GM06990 (cell line): ENCODE measurements at regions not wholly inside any gene's neighbourhood (a gene's known extent, or its start where the extent isn't known, plus 50 kb on each side); places are given as distances from the start of the nearest gene placed in this dataset.

Experiments
- DNase-seq: peaks from one replicate; pipeline ENCODE4 v3.0.0-alpha.2; 2011; ENCODE audit not compliant: insufficient read length; ENCODE audit errors: extremely low read depth
- H3K27me3 ChIP-seq: replicated peaks from 2 replicates; pipeline ENCODE4 v1.6.0; 2011; ENCODE audit warnings: low read length; ENCODE audit not compliant: control insufficient read depth, insufficient read depth
- H3K36me3 ChIP-seq: 2 replicates; pipeline ENCODE4 v1.5.1; 2011; ENCODE audit warnings: low read length; ENCODE audit not compliant: control insufficient read depth, insufficient read depth
- H3K4me3 ChIP-seq: replicated peaks from 2 replicates; pipeline ENCODE4 v1.5.1; 2011; ENCODE audit warnings: low read depth, mild to moderate bottlenecking, control low read depth, low read length
- TF ChIP-seq, protein P1 (sequence below): IDR thresholded peaks from 2 replicates; pipeline ENCODE4 v1.5.1; 2011; ENCODE audit warnings: low read length, control low read depth, mild to moderate bottlenecking, inconsistent platforms; ENCODE audit not compliant: insufficient read depth, poor library complexity, severe bottlenecking

- DNase-seq: no peak
- H3K36me3 ChIP-seq: no peaks in the 10 kb centered on the region
- H3K4me3 ChIP-seq: no peak overlapping the region
- TF ChIP-seq, protein P1, sequence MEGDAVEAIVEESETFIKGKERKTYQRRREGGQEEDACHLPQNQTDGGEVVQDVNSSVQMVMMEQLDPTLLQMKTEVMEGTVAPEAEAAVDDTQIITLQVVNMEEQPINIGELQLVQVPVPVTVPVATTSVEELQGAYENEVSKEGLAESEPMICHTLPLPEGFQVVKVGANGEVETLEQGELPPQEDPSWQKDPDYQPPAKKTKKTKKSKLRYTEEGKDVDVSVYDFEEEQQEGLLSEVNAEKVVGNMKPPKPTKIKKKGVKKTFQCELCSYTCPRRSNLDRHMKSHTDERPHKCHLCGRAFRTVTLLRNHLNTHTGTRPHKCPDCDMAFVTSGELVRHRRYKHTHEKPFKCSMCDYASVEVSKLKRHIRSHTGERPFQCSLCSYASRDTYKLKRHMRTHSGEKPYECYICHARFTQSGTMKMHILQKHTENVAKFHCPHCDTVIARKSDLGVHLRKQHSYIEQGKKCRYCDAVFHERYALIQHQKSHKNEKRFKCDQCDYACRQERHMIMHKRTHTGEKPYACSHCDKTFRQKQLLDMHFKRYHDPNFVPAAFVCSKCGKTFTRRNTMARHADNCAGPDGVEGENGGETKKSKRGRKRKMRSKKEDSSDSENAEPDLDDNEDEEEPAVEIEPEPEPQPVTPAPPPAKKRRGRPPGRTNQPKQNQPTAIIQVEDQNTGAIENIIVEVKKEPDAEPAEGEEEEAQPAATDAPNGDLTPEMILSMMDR: no peak
- no peaks in the 10 kb centered on the region for H3K27me3 ChIP-seq
Measured at GRCh38 chr2:129164220-129164949, 815.1 kb upstream of the RAB6C start.

DNA sequence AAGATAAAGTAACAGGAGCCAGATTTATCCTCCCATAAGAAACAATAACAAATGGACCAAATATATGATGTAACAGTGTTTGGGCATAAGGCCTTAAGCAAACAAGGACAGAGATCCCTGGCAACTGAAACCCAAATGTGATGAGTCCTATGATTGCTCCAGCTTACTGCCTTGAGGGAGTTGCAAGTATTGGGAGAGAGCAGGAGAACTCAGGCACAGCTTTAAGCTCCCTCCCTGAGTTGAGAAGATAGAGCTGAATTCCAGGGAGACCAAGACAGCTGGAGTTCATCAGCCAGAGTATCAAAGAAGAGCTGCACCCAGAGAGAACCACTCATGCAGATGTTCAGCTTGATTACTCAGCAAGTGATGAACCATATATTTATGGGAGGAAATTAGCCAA is 814.5 kb upstream of the RAB6C start:
- Histone ChIP-seq H3K27me3 (no peaks in the 10 kb centered on the region), H3K4me3 (no peak overlapping the region), H3K36me3 (no peaks in the 10 kb centered on the region)
- TF ChIP-seq, protein P1: no peak
- no peak for DNase-seq

DNA sequence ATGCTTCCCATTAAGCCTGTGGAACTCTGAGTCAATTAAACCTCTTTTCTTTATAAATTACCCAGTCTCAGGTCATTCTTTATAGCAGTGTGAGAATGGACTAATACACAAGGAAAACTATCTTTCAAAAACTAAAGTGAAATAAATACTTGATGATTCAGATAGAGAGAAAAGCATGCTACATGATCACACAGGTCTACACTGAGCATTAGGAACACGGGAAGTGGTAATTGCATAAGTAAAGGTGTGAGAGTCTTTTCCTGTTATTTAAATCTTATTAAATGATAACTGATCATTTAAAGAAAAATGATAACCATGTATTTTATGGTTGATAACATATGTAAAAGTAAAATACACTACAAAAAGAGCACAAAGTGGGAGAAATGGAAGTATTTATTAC is 812.0 kb upstream of the RAB6C start:
- no peak overlapping the region for H3K4me3 ChIP-seq
- H3K36me3 ChIP-seq: no peaks in the 10 kb centered on the region
- TF ChIP-seq, protein P1: no peak
- H3K27me3 ChIP-seq: no peaks in the 10 kb centered on the region
- DNase-seq: no peak

DNA sequence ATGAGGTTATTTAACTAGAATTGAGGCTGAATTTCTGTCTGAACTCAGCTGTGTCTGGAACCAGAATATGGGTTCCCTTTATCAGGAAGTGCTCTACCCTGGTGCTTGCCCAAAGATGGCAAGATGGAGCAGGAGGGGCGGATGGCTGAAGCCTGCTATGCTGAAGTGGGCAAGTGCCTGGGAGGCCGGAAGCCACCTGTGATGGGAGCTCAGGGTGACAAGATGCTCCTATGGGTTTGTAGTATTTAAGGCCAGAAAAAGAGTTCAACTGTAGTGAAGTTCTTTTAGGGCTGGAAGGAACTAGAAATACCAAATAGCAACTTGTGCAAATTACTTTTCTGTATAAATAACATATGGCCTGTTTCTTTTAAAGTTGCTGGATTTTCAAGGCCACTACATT is 808.9 kb upstream of the RAB6C start:
- DNase-seq: no peak
- Histone ChIP-seq H3K27me3 (no peaks in the 10 kb centered on the region), H3K4me3 (no peak overlapping the region), H3K36me3 (no peaks in the 10 kb centered on the region)
- TF ChIP-seq, protein P1: no peak

DNA sequence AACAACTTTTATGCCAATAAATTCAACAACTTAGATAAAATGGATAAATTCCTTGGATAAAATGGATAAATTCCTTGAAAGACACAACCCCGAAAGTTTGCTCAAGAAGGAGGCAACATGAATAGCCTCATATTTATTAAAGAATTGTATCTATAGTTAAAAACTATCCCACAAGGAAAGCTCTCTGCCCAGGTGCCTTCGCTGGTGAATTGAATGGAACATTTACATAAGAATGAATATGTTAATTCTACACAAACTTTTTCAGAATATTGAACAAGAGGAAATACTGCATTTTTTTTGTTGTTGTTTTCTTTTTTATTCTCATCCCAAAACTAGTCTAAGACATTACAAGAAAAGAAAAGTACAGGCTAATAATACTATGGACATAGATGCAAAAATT is 805.3 kb upstream of the RAB6C start:
- Histone ChIP-seq H3K4me3 (no peak overlapping the region), H3K27me3 (no peaks in the 10 kb centered on the region), H3K36me3 (no peaks in the 10 kb centered on the region)
- TF ChIP-seq, protein P1: no peak
- no peak for DNase-seq

GRCh38 chr2:129175051-129175450 is 804.4 kb upstream of the RAB6C start:
- TF ChIP-seq, protein P1: no peak
- Histone ChIP-seq H3K27me3 (no peaks in the 10 kb centered on the region), H3K36me3 (no peaks in the 10 kb centered on the region), H3K4me3 (no peak overlapping the region)
- no peak for DNase-seq
